HG03159 (cell line): ENCODE measurements at regions not wholly inside any gene's neighbourhood (a gene's known extent, or its start where the extent isn't known, plus 50 kb on each side); places are given as distances from the start of the nearest gene placed in this dataset.

Source experiments
- ATAC-seq: cut with Tn5 transposase; IDR thresholded peaks from one replicate; pipeline ENCODE4 v1.9.1; 2021; ENCODE audit warnings: mild to moderate bottlenecking, moderate library complexity; ENCODE audit not compliant: unreplicated experiment

DNA sequence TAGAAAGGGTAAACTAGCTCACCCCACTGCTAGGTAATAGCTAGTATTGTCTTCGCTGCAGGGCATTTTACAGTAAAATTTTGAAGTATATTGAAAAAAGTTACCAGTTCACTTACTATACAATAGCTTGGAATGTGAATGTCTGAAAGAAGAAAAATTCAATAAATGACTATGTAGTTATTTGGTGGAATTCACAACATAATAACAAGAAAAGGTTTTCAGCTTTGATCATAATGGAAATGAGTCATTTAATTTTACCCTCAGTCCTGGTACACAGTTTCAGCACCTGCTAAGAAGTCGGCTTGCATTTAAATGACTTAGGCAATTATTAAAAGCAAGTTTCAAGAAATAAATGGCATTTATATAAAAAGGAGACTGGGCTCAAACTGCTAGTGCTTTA, 90.4 kb downstream of the NUP35 start:
- peak; percentile 89 for ATAC-seq

GRCh38 chr2:183215917-183216316, 91.7 kb downstream of the NUP35 start:
- ATAC-seq = no peak

GRCh38 chr2:183219888-183220287, 95.6 kb downstream of the NUP35 start:
- no peak for ATAC-seq

DNA sequence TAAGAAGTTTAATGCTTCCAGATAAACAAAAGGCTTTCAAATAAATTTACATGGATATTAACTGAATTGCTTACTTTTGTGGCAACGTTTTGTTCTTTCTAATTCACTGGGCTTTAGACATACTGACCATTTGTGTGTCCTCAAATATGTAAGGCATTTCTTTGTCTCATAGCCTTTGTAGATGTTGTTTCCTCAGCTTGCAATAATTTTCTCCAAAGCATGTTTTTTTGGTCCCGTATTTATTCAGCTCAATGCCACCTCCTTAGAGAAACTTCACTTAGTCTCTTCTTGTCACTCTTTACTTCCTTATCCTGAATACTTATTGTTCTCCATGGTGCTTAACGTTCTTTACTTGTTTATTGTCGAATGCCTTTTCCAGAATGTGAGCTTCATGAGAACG, 98.5 kb downstream of the NUP35 start:
- no peak for ATAC-seq

DNA sequence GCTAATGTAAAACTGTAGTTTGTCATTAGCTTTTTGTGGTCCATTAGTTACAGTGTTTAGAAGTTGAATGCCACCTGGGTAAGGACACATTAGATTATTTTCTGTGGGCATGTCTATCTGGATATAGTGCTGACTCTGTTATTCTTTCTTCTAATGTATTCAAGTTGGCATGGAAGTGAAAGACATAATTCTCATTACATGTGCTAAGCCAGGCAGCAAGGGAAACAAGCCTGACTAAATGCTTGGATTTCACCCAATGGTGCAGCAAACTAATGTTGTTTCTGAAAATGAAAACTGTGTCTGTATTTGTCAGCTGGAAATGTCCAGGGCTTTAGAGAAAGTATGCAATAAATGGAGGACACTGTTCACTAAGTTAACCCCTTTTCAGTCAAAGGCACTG, 100.7 kb downstream of the NUP35 start:
- no peak for ATAC-seq

DNA sequence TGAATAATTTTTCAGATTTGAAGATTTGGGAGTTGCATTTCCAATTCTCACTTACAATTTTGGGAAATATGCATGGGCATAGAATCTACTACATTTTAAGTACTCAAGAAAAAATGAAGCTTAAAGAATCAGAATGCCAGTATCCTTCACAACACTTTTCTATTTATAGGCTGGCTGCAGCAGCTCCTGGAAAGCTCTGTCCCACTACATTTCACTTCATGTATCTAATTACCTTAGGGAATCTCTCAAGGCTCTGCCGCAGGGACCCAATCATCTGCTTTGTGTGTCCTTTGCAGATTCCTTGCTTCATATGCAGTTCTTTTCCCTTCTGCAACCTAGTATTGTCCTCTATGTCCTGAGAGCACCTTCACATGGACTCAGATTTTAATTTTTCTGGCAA, 102.9 kb downstream of the NUP35 start:
- ATAC-seq = no peak

DNA sequence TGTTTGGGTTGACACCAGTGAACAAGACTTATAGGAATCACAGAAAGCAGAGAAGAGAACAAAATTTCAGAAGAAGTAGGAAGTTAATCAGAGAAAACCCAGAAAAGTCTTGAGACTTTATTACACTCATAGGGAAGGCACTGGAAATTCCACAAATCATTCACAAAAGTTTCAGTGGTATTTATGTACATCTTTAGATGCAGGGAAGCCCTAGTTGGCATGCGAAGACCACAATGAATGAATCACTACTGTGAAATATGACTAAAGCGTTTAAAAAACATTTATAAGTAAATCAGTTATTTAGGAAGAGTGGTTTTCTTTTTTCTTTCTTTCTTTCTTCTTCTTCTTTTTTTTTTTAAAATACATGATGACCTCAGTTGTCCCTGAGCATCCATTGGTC, 105.1 kb downstream of the NUP35 start:
- no peak for ATAC-seq

- no peak for ATAC-seq
These were observed 108.1 kb downstream of the NUP35 start for GRCh38 chr2:183232161-183232865.

- no peak for ATAC-seq
These were observed 118.7 kb downstream of the NUP35 start for GRCh38 chr2:183242937-183243336.

- no peak for ATAC-seq
These were observed 119.5 kb downstream of the NUP35 start for GRCh38 chr2:183243758-183244157.

- no peak for ATAC-seq
These were observed 120.1 kb downstream of the NUP35 start for GRCh38 chr2:183244300-183244844.

DNA sequence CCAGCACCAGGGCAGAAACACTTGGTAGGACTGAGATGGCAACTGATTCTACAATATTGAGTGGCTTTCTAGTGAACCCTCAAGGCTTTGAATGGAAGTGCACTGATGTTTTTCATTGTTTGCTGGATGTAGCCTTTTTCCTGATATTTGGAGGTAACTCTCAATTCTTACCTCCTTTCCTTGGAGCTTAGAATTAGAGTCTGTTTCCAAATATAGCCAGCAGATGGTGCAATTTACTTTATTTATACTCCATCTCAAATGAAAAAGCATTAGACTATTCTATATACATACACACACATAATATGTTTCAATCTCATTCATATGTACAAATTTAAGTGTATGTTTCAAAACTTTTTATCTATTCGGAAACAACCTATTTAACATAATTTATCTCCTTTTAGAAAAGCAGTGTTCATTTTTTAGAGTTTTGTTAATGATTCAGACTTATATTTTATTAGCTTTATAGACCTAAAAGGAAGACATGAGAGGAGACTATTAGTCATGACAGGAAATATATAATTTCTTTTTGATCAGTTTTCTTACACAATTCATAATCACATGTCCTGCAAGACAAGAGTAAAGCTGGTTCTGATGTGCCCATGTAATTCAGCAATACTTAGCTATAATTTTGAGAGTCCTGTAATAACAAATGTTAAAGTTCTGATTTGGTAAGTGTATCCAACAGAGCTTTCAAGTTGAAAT, 124.8 kb downstream of the NUP35 start:
- no peak for ATAC-seq

DNA sequence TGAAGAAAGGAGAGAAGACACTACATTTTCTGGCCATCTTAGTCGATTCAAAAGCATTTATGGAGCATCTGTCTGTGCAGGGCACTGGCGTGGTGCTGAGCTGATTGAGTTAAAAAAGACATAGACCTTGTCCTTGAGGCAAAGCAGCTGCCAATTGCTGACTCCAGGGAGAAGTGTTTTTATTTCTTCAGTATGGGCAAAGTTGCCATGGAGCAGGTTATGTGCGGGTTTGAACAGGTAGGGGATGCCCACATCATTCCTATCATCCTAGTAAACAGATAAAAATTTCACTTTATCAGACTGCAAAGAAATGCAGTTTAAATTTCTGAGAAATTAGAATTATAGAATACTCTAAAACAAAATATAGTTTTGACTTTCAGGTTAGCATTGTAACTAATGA, 125.8 kb downstream of the NUP35 start:
- ATAC-seq = no peak

GRCh38 chr2:183250472-183250871, 126.2 kb downstream of the NUP35 start:
- ATAC-seq = no peak

GRCh38 chr2:183253441-183254130, 129.3 kb downstream of the NUP35 start:
- no peak for ATAC-seq

DNA sequence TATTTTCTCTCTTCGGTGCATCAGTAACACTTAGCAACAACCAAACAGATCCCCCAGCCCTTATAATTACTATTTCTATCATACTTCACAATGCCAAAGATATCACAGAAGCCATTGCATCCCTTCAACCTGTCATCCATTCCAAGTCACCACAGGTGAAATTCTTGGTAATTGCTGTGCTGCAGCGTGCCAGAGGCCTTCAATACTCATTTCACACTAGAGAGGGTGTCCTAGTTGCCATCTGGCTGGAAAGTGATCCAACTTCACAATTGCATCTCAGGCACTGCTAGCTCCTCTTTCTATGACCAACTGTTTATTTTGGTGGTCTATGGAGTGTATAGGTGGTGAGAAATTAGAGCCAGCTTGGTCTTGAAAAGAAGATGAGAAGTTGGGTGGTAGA, 131.2 kb downstream of the NUP35 start:
- no peak for ATAC-seq

- ATAC-seq = no peak
These were observed 135.7 kb downstream of the NUP35 start for GRCh38 chr2:183259921-183260320.

DNA sequence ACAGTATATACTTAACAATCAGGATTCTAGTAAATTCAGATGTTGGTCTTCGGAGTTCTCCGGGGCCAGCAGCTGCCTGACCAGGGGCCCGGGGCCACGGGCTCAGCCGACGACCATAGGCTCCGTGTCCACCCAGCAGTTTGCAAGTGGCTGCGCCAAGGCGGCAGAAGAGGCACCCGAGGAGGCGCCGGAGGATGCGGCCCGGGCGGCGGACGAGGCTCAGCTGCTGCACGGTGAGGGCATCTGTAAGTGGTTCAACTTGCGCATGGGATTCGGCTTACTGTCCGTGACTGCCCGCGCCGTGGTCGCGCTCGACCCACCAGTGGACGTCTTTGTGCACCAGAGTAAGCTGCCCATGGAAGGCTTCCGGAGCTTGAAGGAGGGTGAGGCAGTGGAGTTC, 136.3 kb downstream of the NUP35 start:
- no peak for ATAC-seq

GRCh38 chr2:183264890-183265535, 140.8 kb downstream of the NUP35 start:
- ATAC-seq = no peak

- ATAC-seq = peak; percentile 69
These were observed 143.0 kb downstream of the NUP35 start for GRCh38 chr2:183267148-183267827.

GRCh38 chr2:183269956-183270355, 145.7 kb downstream of the NUP35 start:
- no peak for ATAC-seq
